ENCODE measurements at regions not wholly inside any gene's neighbourhood (a gene's known extent, or its start where the extent isn't known, plus 50 kb on each side); places are given as distances from the start of the nearest gene placed in this dataset.

GRCh38 chr7:67990003-67990402 is 993.4 kb downstream of the TYW1 start (continued):
- TF ChIP-seq CBX5 (IDR thresholded peaks at IDR 0.05; ENCODE audit: low read depth, low read length) (no peak), CREB1 (IDR thresholded peaks at IDR 0.05) (no peak), ASH2L (IDR thresholded peaks at IDR 0.05; ENCODE audit: low read length) (no peak), E2F6 (IDR thresholded peaks at IDR 0.05) (no peak), FOSL1 (IDR thresholded peaks at IDR 0.05; ENCODE audit: insufficient read depth, low read depth, low read length) (no peak), ZNF274 (IDR thresholded peaks at IDR 0.05; ENCODE audit: borderline replicate concordance, extremely low read depth, low read length) (no peak)

All from H1 (cell line).